ENCODE measurements at regions not wholly inside any gene's neighbourhood (a gene's known extent, or its start where the extent isn't known, plus 50 kb on each side); places are given as distances from the start of the nearest gene placed in this dataset.

GRCh38 chr3:14338242-14338641, 64.2 kb upstream of the SLC6A6 start:
- Histone ChIP-seq H3K23ac (ENCODE audit: insufficient read length, low read depth, low read length) (no peak overlapping the region), H2AFZ (ENCODE audit: low read length) (no peak overlapping the region), H3K14ac (ENCODE audit: insufficient read depth, low read length) (no peak overlapping the region), H3K27ac (ENCODE audit: insufficient read length, low read depth, low read length) (no peak overlapping the region), H2BK12ac (ENCODE audit: insufficient read length, low read depth, low read length) (no peak overlapping the region), H2BK15ac (ENCODE audit: low read depth, low read length) (no peak overlapping the region), H3K9me3 (ENCODE audit: control insufficient read depth, low read depth, low read length) (no peaks in the 10 kb centered on the region), H3K23me2 (ENCODE audit: insufficient read length, low read depth, low read length, poor library complexity, severe bottlenecking) (no peaks in the 10 kb centered on the region), H3K4me2 (ENCODE audit: insufficient read depth, insufficient read length, low read length) (no peak overlapping the region), H4K5ac (ENCODE audit: insufficient read length, low read depth, low read length) (no peak overlapping the region), H3K4ac (ENCODE audit: low read depth, low read length) (no peak overlapping the region), H3K56ac (ENCODE audit: insufficient read length, low read depth, low read length) (no peak overlapping the region), H2BK120ac (ENCODE audit: low read depth, low read length, poor library complexity, severe bottlenecking) (no peak overlapping the region), H3T11ph (ENCODE audit: low read length) (no peak overlapping the region), H3K18ac (ENCODE audit: insufficient read length, low read depth, low read length) (no peak overlapping the region), H3K9ac (ENCODE audit: extremely low read depth, insufficient read length, low read length) (no peak overlapping the region), H3K27me3 (ENCODE audit: insufficient read depth, low read length) (no peaks in the 10 kb centered on the region), H4K91ac (ENCODE audit: insufficient read length, low read depth, low read length) (no peak overlapping the region), H4K20me1 (ENCODE audit: control insufficient read depth, insufficient read depth, insufficient read length) (no peaks in the 10 kb centered on the region), H2AK5ac (ENCODE audit: insufficient read length, low read length) (no peak overlapping the region), H2BK20ac (ENCODE audit: low read depth, low read length, poor library complexity, severe bottlenecking) (no peak overlapping the region), H4K8ac (replicated peaks; ENCODE audit: insufficient read length, low read depth, low read length) (no peak overlapping the region), H3K4me1 (ENCODE audit: insufficient read depth, low read length) (no peaks in the 10 kb centered on the region), H3K79me2 (ENCODE audit: insufficient read depth, low read length) (no peaks in the 10 kb centered on the region), H2BK5ac (ENCODE audit: insufficient read length, low read length) (no peak overlapping the region), H3K79me1 (ENCODE audit: insufficient read depth, low read depth, low read length, poor library complexity, severe bottlenecking) (no peaks in the 10 kb centered on the region)
- DNase-seq, result no peak
- peaks cover 0 to 2% of the 10 kb centered on the region in 2 experiments; a peak in 2 of 5 replicates for H3K9me3 Mint-ChIP-seq
- H3K4me1 Mint-ChIP-seq, result peaks cover 6 to 13% of the 10 kb centered on the region in 2 experiments; a peak in 3 of 4 replicates
- no CpG with 5 or more reads among the region's 4 CpGs for WGBS (ENCODE audit: extremely low coverage, insufficient read length, low lambda C conversion rate)
- TF ChIP-seq CTCF (conservative IDR thresholded peaks at IDR 0.05), result no peak
- no peak overlapping the region for H3K4me3 Mint-ChIP-seq
- peaks cover 0 to 2% (median 0%) of the 10 kb centered on the region in 3 experiments; a peak in 1 of 7 replicates for H3K36me3 Mint-ChIP-seq (ENCODE audit: insufficient read depth in 1 of 3, low read depth in 3 of 3)
- H3K27ac Mint-ChIP-seq, result no peak overlapping the region
- H3K27me3 Mint-ChIP-seq (ENCODE audit: low read depth), result peaks cover 27% of the 10 kb centered on the region
